NB4 (cell line): ENCODE measurements at regions not wholly inside any gene's neighbourhood (a gene's known extent, or its start where the extent isn't known, plus 50 kb on each side); places are given as distances from the start of the nearest gene placed in this dataset.

Source experiments
- DNase-seq: peaks from one replicate; pipeline ENCODE4 v3.0.0; 2010; ENCODE audit warnings: low read depth
- H3K4me3 ChIP-seq: one replicate; pipeline ENCODE4 v1.5.1; 2011; ENCODE audit warnings: mild to moderate bottlenecking, low read depth, low read length, moderate library complexity
- CTCF ChIP-seq: IDR thresholded peaks from one replicate; pipeline ENCODE4 v1.5.1; 2012; ENCODE audit warnings: low read depth, low read length
- MAX ChIP-seq: IDR thresholded peaks from 2 replicates; pipeline ENCODE4 v1.6.1; 2011; ENCODE audit warnings: low read depth, low read length
- MYC ChIP-seq: IDR thresholded peaks from 2 replicates; pipeline ENCODE4 v1.6.1; 2011; ENCODE audit warnings: low read depth, low read length
- POLR2A ChIP-seq: IDR thresholded peaks from 2 replicates; pipeline ENCODE4 v1.6.1; 2011; ENCODE audit warnings: mild to moderate bottlenecking; ENCODE audit not compliant: insufficient read length; ENCODE audit errors: extremely low read depth

- TF ChIP-seq CTCF (no peak), MAX (no peak), POLR2A (no peak), MYC (no peak)
- DNase-seq = no peak
These were observed 261.5 kb upstream of the ADGRL3 start for GRCh38 chr4:60938621-60939020.

GRCh38 chr4:60944060-60944459 lies 256.1 kb upstream of the ADGRL3 start:
- no peak for DNase-seq
- H3K4me3 ChIP-seq = no peak overlapping the region
- TF ChIP-seq MAX (no peak), MYC (no peak), CTCF (no peak), POLR2A (no peak)

More at GRCh38 chr4:60938621-60939020, 261.5 kb upstream of the ADGRL3 start:
- no peak overlapping the region for H3K4me3 ChIP-seq

- no peak overlapping the region for H3K4me3 ChIP-seq
- no peak for DNase-seq
- no peak for TF ChIP-seq POLR2A
- no peak for TF ChIP-seq CTCF
- TF ChIP-seq MAX = no peak
- TF ChIP-seq MYC = no peak
These were observed 254.5 kb upstream of the ADGRL3 start for GRCh38 chr4:60945641-60946040.

GRCh38 chr4:60948008-60948407 lies 252.1 kb upstream of the ADGRL3 start:
- H3K4me3 ChIP-seq = no peak overlapping the region
- no peak for DNase-seq
- TF ChIP-seq MYC (no peak), MAX (no peak), POLR2A (no peak), CTCF (no peak)

GRCh38 chr4:60952921-60953320 lies 247.2 kb upstream of the ADGRL3 start:
- no peak for DNase-seq
- H3K4me3 ChIP-seq = no peak overlapping the region
- no peak for TF ChIP-seq MYC

- DNase-seq = no peak
- H3K4me3 ChIP-seq = no peak overlapping the region
- TF ChIP-seq CTCF = no peak
- TF ChIP-seq MAX = no peak
- no peak for TF ChIP-seq POLR2A
- no peak for TF ChIP-seq MYC
These were observed 246.3 kb upstream of the ADGRL3 start for GRCh38 chr4:60953826-60954225.
